GM18517 (cell line): ENCODE measurements at regions not wholly inside any gene's neighbourhood (a gene's known extent, or its start where the extent isn't known, plus 50 kb on each side); places are given as distances from the start of the nearest gene placed in this dataset.
"Not testable (repeated sequence)": the region's sequence is repeated elsewhere in the genome, so short reads cannot be mapped to it uniquely, and the experiment has no call there.

Source experiments
- ATAC-seq: cut with Tn5 transposase; IDR thresholded peaks from one replicate; pipeline ENCODE4 v1.9.1; 2021; ENCODE audit warnings: mild to moderate bottlenecking, moderate library complexity; ENCODE audit not compliant: unreplicated experiment

- ATAC-seq: no peak
Observed at GRCh38 chr2:129402076-129402475, 577.4 kb upstream of the RAB6C start.

GRCh38 chr2:129404000-129404685 is 575.3 kb upstream of the RAB6C start:
- ATAC-seq: no peak

- ATAC-seq: no peak
Observed at GRCh38 chr2:129408570-129408969, 570.9 kb upstream of the RAB6C start.

GRCh38 chr2:129417041-129417440 is 562.4 kb upstream of the RAB6C start:
- ATAC-seq: not testable (repeated sequence)

GRCh38 chr2:129422028-129422427 is 557.4 kb upstream of the RAB6C start:
- no peak for ATAC-seq

GRCh38 chr2:129428086-129428660 is 551.3 kb upstream of the RAB6C start:
- no peak for ATAC-seq

GRCh38 chr2:129430911-129431310 is 548.6 kb upstream of the RAB6C start:
- no peak for ATAC-seq

- no peak for ATAC-seq
Observed at GRCh38 chr2:129431881-129432280, 547.6 kb upstream of the RAB6C start.

GRCh38 chr2:129436809-129437208 is 542.7 kb upstream of the RAB6C start:
- no peak for ATAC-seq

GRCh38 chr2:129437725-129438124 is 541.7 kb upstream of the RAB6C start:
- no peak for ATAC-seq

GRCh38 chr2:129438501-129439057 is 540.9 kb upstream of the RAB6C start:
- no peak for ATAC-seq

GRCh38 chr2:129439406-129440302 is 539.8 kb upstream of the RAB6C start:
- ATAC-seq: no peak

- no peak for ATAC-seq
Observed at GRCh38 chr2:129441610-129442009, 537.9 kb upstream of the RAB6C start.

- ATAC-seq: no peak
Observed at GRCh38 chr2:129443235-129443864, 536.1 kb upstream of the RAB6C start.

- no peak for ATAC-seq
Observed at GRCh38 chr2:129443865-129444739, 535.4 kb upstream of the RAB6C start.

GRCh38 chr2:129444751-129445150 is 534.7 kb upstream of the RAB6C start:
- no peak for ATAC-seq

- ATAC-seq: no peak
Observed at GRCh38 chr2:129456691-129457090, 522.8 kb upstream of the RAB6C start.

GRCh38 chr2:129457277-129457818 is 522.1 kb upstream of the RAB6C start:
- no peak for ATAC-seq

GRCh38 chr2:129458006-129458405 is 521.5 kb upstream of the RAB6C start:
- ATAC-seq: no peak

GRCh38 chr2:129458436-129458835 is 521.0 kb upstream of the RAB6C start:
- ATAC-seq: no peak
